WTC11 (cell line): ENCODE measurements at regions not wholly inside any gene's neighbourhood (a gene's known extent, or its start where the extent isn't known, plus 50 kb on each side); places are given as distances from the start of the nearest gene placed in this dataset.

Experiments used
- ATAC-seq: fragments of 200-7000 bp; cut with Tn5 transposase; 2 replicates; pipeline ENCODE4 v1.10.0; 2021; ENCODE audit warnings: mild to moderate bottlenecking, moderate library complexity
- CTCF ChIA-PET: fragments of 300-600 bp; sonication (Branson Sonifier 250); formaldehyde crosslinking; loops from one replicate; lab custom pipeline; 2021; ENCODE audit warnings: antibody characterized with exemption; lab: Charles Lee
- POLR2A ChIA-PET: fragments of 350-600 bp; sonication (Branson Sonifier 250); formaldehyde crosslinking; loops from one replicate; lab custom pipeline; 2021; ENCODE audit warnings: antibody characterized with exemption; lab: Charles Lee
- DNase-seq: peaks from one replicate; pipeline ENCODE4 v3.0.0; 2021; ENCODE audit warnings: low spot score
- H3K27ac Mint-ChIP-seq: 2 replicates; pipeline ENCODE4 v1.8.0; 2021; ENCODE audit warnings: mixed read lengths
- H3K27me3 Mint-ChIP-seq: 2 replicates; pipeline ENCODE4 v1.8.0; 2021; ENCODE audit warnings: low read depth, mild to moderate bottlenecking, moderate library complexity, mixed read lengths
- H3K36me3 Mint-ChIP-seq: 2 replicates; pipeline ENCODE4 v1.8.0; 2021; ENCODE audit warnings: mixed read lengths
- H3K4me1 Mint-ChIP-seq: 2 replicates; pipeline ENCODE4 v1.8.0; 2022; ENCODE audit warnings: mixed read lengths
- H3K4me3 Mint-ChIP-seq: 2 replicates; pipeline ENCODE4 v1.8.0; 2021; ENCODE audit warnings: mild to moderate bottlenecking, moderate library complexity, mixed read lengths
- H3K9me3 Mint-ChIP-seq: 2 replicates; pipeline ENCODE4 v1.8.0; 2021; ENCODE audit warnings: mixed read lengths
- ATF1 ChIP-seq: sonication (generic); formaldehyde crosslinking; IDR thresholded peaks from 2 replicates; pipeline ENCODE4 v1.8.1; 2023; ENCODE audit warnings: mild to moderate bottlenecking, moderate library complexity, missing genetic modification reagents
- ATF2 ChIP-seq: sonication (generic); formaldehyde crosslinking; IDR thresholded peaks from 2 replicates; pipeline ENCODE4 v1.8.1; 2022; ENCODE audit warnings: low read depth, missing genetic modification reagents, borderline replicate concordance
- CBFB ChIP-seq: sonication (generic); formaldehyde crosslinking; IDR thresholded peaks from 2 replicates; pipeline ENCODE4 v1.8.1; 2022; ENCODE audit warnings: mild to moderate bottlenecking, low read depth, missing genetic modification reagents
- CDX4 ChIP-seq: fragments of 250-450 bp; sonication (Bioruptor Pico); IDR thresholded peaks from 2 replicates; pipeline ENCODE4 v1.9.0; 2021; ENCODE audit warnings: moderate library complexity, mild to moderate bottlenecking, inconsistent platforms, borderline replicate concordance
- CREM ChIP-seq: sonication (generic); formaldehyde crosslinking; IDR thresholded peaks from 2 replicates; pipeline ENCODE4 v1.8.1; 2022; ENCODE audit warnings: mild to moderate bottlenecking, missing genetic modification reagents, moderate library complexity
- CTCF ChIP-seq: fragments of 200-600 bp; IDR thresholded peaks from 2 replicates; pipeline ENCODE4 v1.8.0; 2022; ENCODE audit warnings: antibody characterized with exemption
- FOXP1 ChIP-seq: sonication (generic); formaldehyde crosslinking; IDR thresholded peaks from 2 replicates; pipeline ENCODE4 v1.8.0; 2022; ENCODE audit warnings: missing genetic modification reagents, mild to moderate bottlenecking, moderate library complexity, borderline replicate concordance
- GRHL2 ChIP-seq: fragments of 250-450 bp; sonication (Bioruptor Pico); IDR thresholded peaks from 2 replicates; pipeline ENCODE4 v1.8.0; 2022; ENCODE audit warnings: mild to moderate bottlenecking, moderate library complexity; ENCODE audit not compliant: insufficient replicate concordance, severe bottlenecking
- GTF2I ChIP-seq: fragments of 250-450 bp; sonication (Bioruptor Pico); conservative IDR thresholded peaks from 2 replicates; pipeline ENCODE4 v1.4.0; 2021; ENCODE audit warnings: mild to moderate bottlenecking
- HMGA2 ChIP-seq: fragments of 250-450 bp; sonication (Bioruptor Pico); IDR thresholded peaks from 2 replicates; pipeline ENCODE4 v1.4.0; 2021; ENCODE audit warnings: mild to moderate bottlenecking, moderate library complexity
- JUN ChIP-seq: sonication (generic); formaldehyde crosslinking; IDR thresholded peaks from 2 replicates; pipeline ENCODE4 v1.8.0; 2023; ENCODE audit warnings: mild to moderate bottlenecking, missing genetic modification reagents
- KAT7 ChIP-seq: sonication (generic); formaldehyde crosslinking; IDR thresholded peaks from 2 replicates; pipeline ENCODE4 v1.8.1; 2023; ENCODE audit warnings: missing genetic modification reagents, mild to moderate bottlenecking, borderline replicate concordance
- NFATC4 ChIP-seq: fragments of 250-450 bp; sonication (Bioruptor Pico); IDR thresholded peaks from 2 replicates; pipeline ENCODE4 v1.9.0; 2021; ENCODE audit warnings: mild to moderate bottlenecking
- PRRX2 ChIP-seq: fragments of 250-450 bp; sonication (Bioruptor Pico); IDR thresholded peaks from 2 replicates; pipeline ENCODE4 v1.8.0; 2021; ENCODE audit warnings: mild to moderate bottlenecking
- SMAD4 ChIP-seq: sonication (generic); formaldehyde crosslinking; IDR thresholded peaks from 2 replicates; pipeline ENCODE4 v1.8.0; 2022; ENCODE audit warnings: mild to moderate bottlenecking, missing genetic modification reagents
- TEAD1 ChIP-seq: sonication (generic); formaldehyde crosslinking; IDR thresholded peaks from 2 replicates; pipeline ENCODE4 v1.8.0; 2022; ENCODE audit warnings: mild to moderate bottlenecking, missing genetic modification reagents
- TP53 ChIP-seq: sonication (generic); formaldehyde crosslinking; IDR thresholded peaks from 2 replicates; pipeline ENCODE4 v1.8.1; 2023; ENCODE audit warnings: mild to moderate bottlenecking, missing genetic modification reagents
- USF2 ChIP-seq: sonication (generic); formaldehyde crosslinking; IDR thresholded peaks from 2 replicates; pipeline ENCODE4 v1.8.1; 2023; ENCODE audit warnings: mild to moderate bottlenecking, missing genetic modification reagents, moderate library complexity
- ZBTB21 ChIP-seq: sonication (generic); formaldehyde crosslinking; IDR thresholded peaks from 2 replicates; pipeline ENCODE4 v1.8.1; 2023; ENCODE audit warnings: mild to moderate bottlenecking, missing genetic modification reagents, borderline replicate concordance
- ZBTB43 ChIP-seq: sonication (generic); formaldehyde crosslinking; IDR thresholded peaks from 2 replicates; pipeline ENCODE4 v1.8.1; 2023; ENCODE audit warnings: mild to moderate bottlenecking, missing genetic modification reagents
- ZNF121 ChIP-seq: sonication (generic); formaldehyde crosslinking; IDR thresholded peaks from 2 replicates; pipeline ENCODE4 v1.8.0; 2023; ENCODE audit warnings: missing genetic modification reagents
- ZNF138 ChIP-seq: sonication (generic); formaldehyde crosslinking; conservative IDR thresholded peaks from 2 replicates; pipeline ENCODE4 v1.8.1; 2022; ENCODE audit warnings: mild to moderate bottlenecking, moderate library complexity, missing genetic modification reagents
- ZNF281 ChIP-seq: sonication (generic); formaldehyde crosslinking; IDR thresholded peaks from 2 replicates; pipeline ENCODE4 v1.8.0; 2023; ENCODE audit warnings: mild to moderate bottlenecking, missing genetic modification reagents
- ZNF512 ChIP-seq: sonication (generic); formaldehyde crosslinking; IDR thresholded peaks from 2 replicates; pipeline ENCODE4 v1.8.1; 2022; ENCODE audit warnings: missing genetic modification reagents, borderline replicate concordance
- ZNF671 ChIP-seq: fragments of 250-450 bp; sonication (Bioruptor Pico); IDR thresholded peaks from 2 replicates; pipeline ENCODE4 v1.8.0; 2021; ENCODE audit warnings: mild to moderate bottlenecking

GRCh38 chr2:145818890-145819504 is 1299.1 kb upstream of the ZEB2 start:
- POLR2A ChIA-PET: no interaction called here
- no peaks in the 10 kb centered on the region for H3K27me3 Mint-ChIP-seq
- no peak overlapping the region for H3K4me3 Mint-ChIP-seq
- DNase-seq (no peak), ATAC-seq (no peak)
- no peak for TF ChIP-seq GTF2I
- TF ChIP-seq CBFB (CRISPR knock-in tag): no peak
- TF ChIP-seq ZBTB21 (CRISPR knock-in tag): no peak
- TF ChIP-seq ZNF512: no peak
- TF ChIP-seq PRRX2 (CRISPR knock-in tag): no peak
- no peak for TF ChIP-seq ZNF671
- TF ChIP-seq ZNF138 (CRISPR knock-in tag): no peak
- TF ChIP-seq FOXP1: no peak
- TF ChIP-seq ATF2 (CRISPR knock-in tag): no peak
- TF ChIP-seq CTCF: no peak
- no peak for TF ChIP-seq GRHL2 (CRISPR knock-in tag)
- no peak for TF ChIP-seq TP53 (CRISPR knock-in tag)
- H3K36me3 Mint-ChIP-seq: no peaks in the 10 kb centered on the region
- H3K9me3 Mint-ChIP-seq: no peaks in the 10 kb centered on the region
- H3K27ac Mint-ChIP-seq: no peak overlapping the region
- CTCF ChIA-PET: no interaction called here
- H3K4me1 Mint-ChIP-seq: peaks cover 23% of the 10 kb centered on the region

- Mint-ChIP-seq H3K4me3 (no peak overlapping the region), H3K9me3 (no peaks in the 10 kb centered on the region), H3K4me1 (peaks cover 12% of the 10 kb centered on the region), H3K36me3 (no peaks in the 10 kb centered on the region), H3K27ac (no peak overlapping the region), H3K27me3 (no peaks in the 10 kb centered on the region)
- ChIA-PET POLR2A (no interaction called here), CTCF (no interaction called here)
- no peak for TF ChIP-seq CDX4
- no peak for TF ChIP-seq CREM
- TF ChIP-seq TEAD1 (CRISPR knock-in tag): no peak
- no peak for TF ChIP-seq ZNF512
- TF ChIP-seq HMGA2: no peak
- no peak for TF ChIP-seq KAT7 (CRISPR knock-in tag)
- TF ChIP-seq ATF1: no peak
- TF ChIP-seq USF2: no peak
- no peak for TF ChIP-seq ZBTB43
- TF ChIP-seq ZNF121: no peak
- TF ChIP-seq NFATC4 (CRISPR knock-in tag): no peak
- no peak for TF ChIP-seq JUN (CRISPR knock-in tag)
- TF ChIP-seq SMAD4 (CRISPR knock-in tag): no peak
- no peak for TF ChIP-seq ZNF138 (CRISPR knock-in tag)
- TF ChIP-seq ZNF281: no peak
- ATAC-seq (no peak), DNase-seq (no peak)
These were observed 1296.0 kb upstream of the ZEB2 start for GRCh38 chr2:145815933-145816332.
